HG02642 (cell line): ENCODE measurements at regions not wholly inside any gene's neighbourhood (a gene's known extent, or its start where the extent isn't known, plus 50 kb on each side); places are given as distances from the start of the nearest gene placed in this dataset.
"Not testable (repeated sequence)": the region's sequence is repeated elsewhere in the genome, so short reads cannot be mapped to it uniquely, and the experiment has no call there.

ENCODE experiments used
- ATAC-seq: cut with Tn5 transposase; IDR thresholded peaks from one replicate; pipeline ENCODE4 v1.9.1; 2021; ENCODE audit warnings: mild to moderate bottlenecking; ENCODE audit not compliant: unreplicated experiment, poor library complexity

DNA sequence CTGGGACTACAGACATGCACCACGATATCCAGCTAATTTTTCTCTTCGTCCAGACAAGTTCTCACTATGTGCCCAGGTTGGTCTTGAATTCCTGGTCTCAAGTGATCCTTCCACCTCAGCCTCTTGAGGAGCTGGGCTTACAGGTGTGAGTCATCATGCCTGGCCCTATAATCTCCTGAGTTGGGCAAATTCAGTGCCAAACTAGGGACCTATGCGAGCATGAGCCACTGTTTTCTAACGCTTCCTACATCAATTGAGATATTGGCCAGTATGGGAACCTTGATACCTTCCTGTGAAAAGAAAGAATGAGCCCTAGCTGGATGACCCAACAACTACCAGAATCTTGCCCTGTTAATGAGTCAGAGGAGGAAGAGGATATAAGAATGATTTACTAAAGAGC lies 585.2 kb downstream of the C12orf50 start:
- ATAC-seq: no peak

GRCh38 chr12:87441511-87441910 lies 587.7 kb downstream of the C12orf50 start:
- no peak for ATAC-seq

DNA sequence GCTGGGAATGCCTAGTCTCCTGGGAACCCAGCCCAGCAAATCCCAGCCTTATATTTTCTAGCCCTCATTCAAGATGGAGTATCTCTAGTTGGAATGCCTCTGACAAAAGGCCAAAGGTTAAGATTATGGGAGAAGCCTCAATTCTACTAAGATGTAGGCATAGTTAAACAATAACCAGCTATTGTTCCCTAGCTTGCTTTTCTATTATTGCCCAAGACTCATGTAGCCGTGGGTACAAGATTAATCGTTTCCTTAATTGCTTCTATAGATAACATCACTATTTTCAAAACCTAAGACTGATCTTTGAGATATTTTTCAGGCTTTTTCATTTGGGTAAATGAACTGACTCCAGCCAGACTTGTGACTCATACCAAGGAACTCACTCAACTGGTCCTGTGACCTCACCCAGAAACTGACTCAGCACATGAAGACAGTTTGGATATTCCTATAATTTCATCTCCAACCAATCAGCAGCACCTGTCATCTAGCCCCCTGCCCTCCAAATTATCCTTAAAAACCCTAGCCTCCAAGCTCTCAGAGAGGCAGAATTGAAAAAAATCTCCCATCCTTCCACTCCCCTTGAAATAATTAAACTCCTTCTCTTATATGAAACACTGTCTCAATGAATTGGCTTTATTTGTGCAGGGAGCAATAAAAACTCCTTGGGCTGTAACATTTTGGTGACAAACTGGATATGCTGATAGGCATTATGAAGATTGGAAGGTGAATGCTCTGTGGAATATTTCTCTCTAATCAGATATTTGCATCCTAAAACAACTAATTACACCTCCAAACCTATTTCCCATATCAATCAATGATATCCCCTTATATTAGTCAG lies 589.0 kb downstream of the C12orf50 start:
- ATAC-seq: no peak

DNA sequence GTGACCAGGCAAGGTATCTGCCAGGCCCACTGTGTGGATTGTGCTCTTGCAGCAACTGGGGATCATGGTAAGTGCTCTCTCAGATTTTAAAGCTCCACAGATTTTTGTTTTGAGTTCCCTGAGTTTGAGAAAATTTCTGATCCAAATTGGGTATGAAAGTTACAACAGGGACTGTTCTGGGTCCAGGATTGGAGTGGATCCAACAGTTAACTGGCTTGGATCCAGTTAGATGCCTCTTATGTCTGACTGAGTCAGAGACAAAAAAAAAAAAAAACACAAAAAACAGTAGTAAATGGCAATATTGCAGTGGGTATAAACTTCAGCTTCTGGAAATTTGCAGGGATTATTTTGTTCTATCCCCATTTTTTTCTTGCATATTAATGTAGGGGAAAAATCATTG lies 598.8 kb downstream of the C12orf50 start:
- no peak for ATAC-seq

DNA sequence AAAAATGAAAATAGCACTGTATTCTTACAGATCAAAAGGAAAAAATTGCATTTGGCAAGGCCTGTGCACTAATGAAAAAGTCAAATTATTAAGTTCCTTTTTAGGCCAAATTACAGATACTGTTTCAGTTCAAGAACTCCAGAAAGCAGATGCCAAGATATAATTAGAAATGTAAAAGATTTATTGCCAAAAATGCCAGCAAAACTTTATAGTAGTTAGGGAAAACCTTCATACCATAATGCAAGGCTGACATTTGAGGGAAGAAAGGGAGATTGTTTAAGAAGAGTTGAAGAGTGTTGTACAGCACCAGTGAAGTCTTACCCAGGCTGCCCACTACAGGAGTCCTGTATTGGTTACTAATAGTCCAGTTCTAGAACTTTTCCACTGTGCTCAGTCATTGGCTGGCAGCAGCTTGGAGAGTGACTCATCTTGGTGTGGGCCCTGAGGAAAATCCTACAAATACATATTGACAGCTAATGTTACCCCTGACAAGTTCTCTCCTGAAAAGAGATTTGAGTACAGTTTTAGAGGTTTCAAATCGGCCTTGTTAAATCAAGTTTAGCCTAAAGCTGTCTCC lies 600.4 kb downstream of the C12orf50 start:
- no peak for ATAC-seq

GRCh38 chr12:87427770-87428169 lies 601.4 kb downstream of the C12orf50 start:
- no peak for ATAC-seq

- no peak for ATAC-seq
These were observed 603.2 kb downstream of the C12orf50 start for GRCh38 chr12:87425942-87426554.

DNA sequence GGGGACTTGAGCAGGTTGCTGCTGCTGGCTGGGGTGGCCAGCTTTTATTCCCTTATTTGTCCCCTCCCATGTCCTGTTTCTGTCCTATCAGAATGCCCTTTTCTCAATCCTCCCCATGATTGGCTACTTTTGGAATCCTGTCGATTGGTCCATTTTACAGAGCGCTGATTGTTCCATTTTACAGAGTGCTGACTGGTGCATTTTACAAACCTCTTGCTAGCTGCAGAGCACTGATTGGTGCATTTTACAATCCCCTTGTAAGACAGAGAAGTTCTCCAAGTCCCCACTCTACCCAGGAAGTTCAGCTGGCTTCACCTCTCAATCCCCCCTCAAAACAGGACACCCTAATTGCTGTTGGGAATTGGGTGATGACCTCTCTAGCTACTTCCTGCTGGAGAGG lies 608.0 kb downstream of the C12orf50 start:
- ATAC-seq: not testable (repeated sequence)

DNA sequence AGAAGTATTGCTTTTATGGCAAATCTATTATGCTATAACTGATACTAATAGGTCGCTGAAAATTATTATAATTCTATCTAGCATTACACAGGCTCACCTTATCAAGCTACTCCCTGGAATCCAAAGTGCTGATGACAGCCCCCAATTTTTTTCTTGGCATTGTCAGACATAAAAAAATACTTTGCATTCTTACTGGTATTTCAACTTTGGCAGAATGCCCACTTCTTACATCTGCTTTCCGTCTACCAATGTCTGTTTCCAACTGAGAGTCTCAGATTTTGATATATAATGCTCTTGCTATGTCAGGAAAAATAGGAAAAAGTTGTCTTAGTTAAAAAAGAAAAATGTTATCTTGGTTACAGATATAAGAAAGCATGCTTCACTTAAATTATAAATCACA lies 615.4 kb downstream of the C12orf50 start:
- no peak for ATAC-seq

DNA sequence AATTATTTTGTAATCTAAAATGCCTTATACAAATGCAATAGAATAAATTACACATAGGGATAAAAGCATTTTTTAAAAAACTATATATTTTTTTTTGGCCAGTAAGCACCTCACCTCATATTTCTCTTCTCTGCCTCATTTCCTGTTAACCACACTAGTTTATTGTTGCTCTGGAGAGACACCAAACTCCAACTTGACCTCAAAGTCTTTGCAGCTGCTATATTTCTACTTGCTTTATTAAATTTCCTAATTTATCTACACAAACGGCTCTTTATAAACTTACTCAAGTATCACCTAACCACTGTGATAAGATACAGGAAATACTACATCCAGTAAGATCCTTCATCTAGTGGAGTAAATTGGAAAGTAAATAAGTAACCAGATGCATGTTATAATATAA lies 622.3 kb downstream of the C12orf50 start:
- ATAC-seq: no peak

- no peak for ATAC-seq
These were observed 623.3 kb downstream of the C12orf50 start for GRCh38 chr12:87405918-87406317.

- not testable (repeated sequence) for ATAC-seq
These were observed 635.0 kb downstream of the C12orf50 start for GRCh38 chr12:87394168-87394567.

- no peak for ATAC-seq
These were observed 640.8 kb downstream of the C12orf50 start for GRCh38 chr12:87388376-87388775.

DNA sequence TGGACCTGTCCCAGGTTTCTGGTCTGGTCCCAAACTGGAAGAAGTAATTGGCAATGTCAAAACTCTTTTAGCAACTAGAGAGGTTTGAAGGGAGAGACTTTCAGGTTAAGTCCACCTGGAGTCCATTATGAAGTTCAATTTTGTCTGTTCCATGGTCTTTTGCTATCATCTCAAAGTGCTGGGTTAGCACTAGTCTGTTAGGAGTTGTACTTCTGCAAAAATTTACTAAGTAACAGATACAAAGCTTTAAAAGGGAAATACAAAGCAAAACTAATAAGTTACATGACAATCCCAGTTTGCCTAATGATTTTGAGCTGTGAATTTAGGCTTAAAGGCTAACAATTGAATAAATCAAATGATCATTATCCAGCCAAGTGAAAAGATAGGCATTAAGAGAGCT lies 643.9 kb downstream of the C12orf50 start:
- no peak for ATAC-seq

DNA sequence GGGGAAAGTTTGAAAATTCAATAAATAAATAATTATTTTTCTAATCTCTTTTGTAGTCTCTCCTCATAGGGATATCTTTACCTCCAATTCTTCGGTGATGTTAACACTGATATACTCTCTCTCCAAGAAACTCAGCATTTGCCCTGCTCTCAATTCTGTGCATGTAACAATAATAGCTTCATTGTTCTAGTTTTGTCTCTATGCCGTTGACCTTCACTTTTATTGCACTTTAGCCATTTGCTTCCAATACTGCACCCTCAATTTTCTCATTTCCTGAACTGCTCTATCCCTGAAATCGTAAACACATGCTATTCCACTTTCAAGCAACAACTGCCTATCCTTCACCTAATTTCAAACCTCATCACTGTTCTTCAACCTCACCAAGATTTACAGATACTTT lies 645.0 kb downstream of the C12orf50 start:
- ATAC-seq: no peak

GRCh38 chr12:87383680-87384079 lies 645.5 kb downstream of the C12orf50 start:
- ATAC-seq: no peak

- no peak for ATAC-seq
These were observed 646.1 kb downstream of the C12orf50 start for GRCh38 chr12:87382959-87383566.

DNA sequence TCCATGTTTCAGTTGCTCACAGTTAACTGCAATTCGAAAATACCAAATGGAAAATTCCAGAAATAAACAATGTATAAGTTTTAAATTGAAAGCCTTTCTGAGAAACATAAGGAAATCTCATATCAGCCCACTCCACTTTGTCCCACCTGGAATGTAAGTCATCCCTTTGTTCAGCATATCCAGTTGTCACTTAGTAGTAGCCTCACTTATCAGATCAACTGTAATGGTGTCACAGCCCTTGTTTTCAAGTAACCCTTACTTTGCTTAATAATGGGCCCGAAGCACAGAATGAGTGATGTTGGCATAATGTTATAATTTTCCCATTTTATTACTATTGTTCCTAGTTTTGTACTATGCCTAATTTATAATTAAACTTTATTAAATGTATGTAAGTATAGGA lies 646.8 kb downstream of the C12orf50 start:
- no peak for ATAC-seq

DNA sequence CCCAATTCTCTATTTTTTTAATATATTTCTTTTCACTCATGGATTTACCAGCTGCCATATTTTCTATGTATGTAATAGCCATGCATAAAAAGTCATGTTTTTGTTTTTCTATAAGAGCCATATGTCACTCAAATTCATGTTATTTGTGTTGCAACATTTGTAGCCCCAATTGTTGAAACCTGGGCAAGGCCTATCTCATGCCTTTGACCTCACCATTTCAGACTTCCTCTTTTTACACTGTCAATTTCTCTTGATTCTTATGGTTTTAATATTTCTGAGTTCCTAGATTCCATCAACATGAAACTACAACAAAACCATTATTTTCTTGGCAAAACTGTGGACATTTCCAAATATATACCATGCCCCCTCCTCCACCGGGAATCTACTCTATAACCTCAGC lies 647.5 kb downstream of the C12orf50 start:
- no peak for ATAC-seq

GRCh38 chr12:87378526-87378925 lies 650.7 kb downstream of the C12orf50 start:
- ATAC-seq: no peak

- no peak for ATAC-seq
These were observed 652.5 kb downstream of the C12orf50 start for GRCh38 chr12:87376722-87377121.
